ENCODE measurements at regions not wholly inside any gene's neighbourhood (a gene's known extent, or its start where the extent isn't known, plus 50 kb on each side); places are given as distances from the start of the nearest gene placed in this dataset.

GRCh38 chr5:136679233-136679632 is 313.9 kb upstream of the TRPC7 start:
- Histone ChIP-seq H3K79me1 (replicated peaks; ENCODE audit: low read length, poor library complexity, severe bottlenecking) (no peaks in the 10 kb centered on the region), H3K4me1 (ENCODE audit: control insufficient read depth, insufficient read depth, low read depth, low read length) (no peaks in the 10 kb centered on the region), H3K27me3 (ENCODE audit: control insufficient read depth in 1 of 2, insufficient read depth in 1 of 2, low read length in 2 of 2) (no peaks in the 10 kb centered on the region), H3K36me3 (ENCODE audit: control insufficient read depth in 1 of 2, insufficient read depth in 2 of 2, low read depth in 1 of 2, low read length in 2 of 2) (no peaks in the 10 kb centered on the region), H2BK15ac (ENCODE audit: low read depth, poor library complexity, severe bottlenecking) (no peak overlapping the region), H3K4me3 (ENCODE audit: insufficient read depth in 1 of 2, low read depth in 1 of 2, low read length in 2 of 2) (no peak overlapping the region), H3K9me3 (ENCODE audit: control insufficient read depth, low read length) (no peaks in the 10 kb centered on the region), H4K91ac (ENCODE audit: low read length) (no peak overlapping the region), H2BK5ac (ENCODE audit: low read depth, low read length, poor library complexity, severe bottlenecking) (no peak overlapping the region), H4K8ac (ENCODE audit: low read length) (no peak overlapping the region), H2BK120ac (ENCODE audit: low read depth, low read length) (no peak overlapping the region), H2BK12ac (ENCODE audit: low read length in 2 of 2) (no peak overlapping the region), H3K4me2 (ENCODE audit: low read length, poor library complexity, severe bottlenecking) (no peak overlapping the region), H2AK5ac (ENCODE audit: low read length, severe bottlenecking) (no peak overlapping the region), H3K9ac (ENCODE audit: low read length) (no peak overlapping the region), H3K23ac (ENCODE audit: low read length in 2 of 2) (no peak overlapping the region), H3K27ac (ENCODE audit: low read length, poor library complexity, severe bottlenecking) (no peak overlapping the region), H3K18ac (ENCODE audit: low read depth in 1 of 2, low read length in 2 of 2) (no peak overlapping the region), H3K4ac (ENCODE audit: low read depth in 1 of 2, low read length in 2 of 2) (no peak overlapping the region), H3K14ac (ENCODE audit: low read length in 2 of 2) (no peak overlapping the region), H2AFZ (ENCODE audit: low read depth, low read length) (no peak overlapping the region)
- no peak for DNase-seq
- WGBS: 78% methylated on average over 9 of the region's 9 CpGs

GRCh38 chr5:136677217-136677616 is 311.9 kb upstream of the TRPC7 start:
- Histone ChIP-seq H3K79me1 (replicated peaks; ENCODE audit: low read length, poor library complexity, severe bottlenecking) (no peaks in the 10 kb centered on the region), H3K27me3 (ENCODE audit: control insufficient read depth in 1 of 2, insufficient read depth in 1 of 2, low read length in 2 of 2) (no peaks in the 10 kb centered on the region), H3K4ac (ENCODE audit: low read depth in 1 of 2, low read length in 2 of 2) (no peak overlapping the region), H3K4me1 (ENCODE audit: control insufficient read depth, insufficient read depth, low read depth, low read length) (no peaks in the 10 kb centered on the region), H4K91ac (ENCODE audit: low read length) (no peak overlapping the region), H2BK120ac (ENCODE audit: low read depth, low read length) (no peak overlapping the region), H2AK5ac (ENCODE audit: low read length, severe bottlenecking) (no peak overlapping the region), H3K9me3 (ENCODE audit: control insufficient read depth, low read length) (no peaks in the 10 kb centered on the region), H3K18ac (ENCODE audit: low read depth in 1 of 2, low read length in 2 of 2) (no peak overlapping the region), H3K23ac (ENCODE audit: low read length in 2 of 2) (no peak overlapping the region), H2BK12ac (ENCODE audit: low read length in 2 of 2) (no peak overlapping the region), H3K36me3 (ENCODE audit: control insufficient read depth in 1 of 2, insufficient read depth in 2 of 2, low read depth in 1 of 2, low read length in 2 of 2) (no peaks in the 10 kb centered on the region), H3K14ac (ENCODE audit: low read length in 2 of 2) (no peak overlapping the region), H3K9ac (ENCODE audit: low read length) (no peak overlapping the region), H3K4me3 (ENCODE audit: insufficient read depth in 1 of 2, low read depth in 1 of 2, low read length in 2 of 2) (no peak overlapping the region), H3K27ac (ENCODE audit: low read length, poor library complexity, severe bottlenecking) (no peak overlapping the region), H2BK15ac (ENCODE audit: low read depth, poor library complexity, severe bottlenecking) (no peak overlapping the region), H2BK5ac (ENCODE audit: low read depth, low read length, poor library complexity, severe bottlenecking) (no peak overlapping the region), H3K4me2 (ENCODE audit: low read length, poor library complexity, severe bottlenecking) (no peak overlapping the region), H2AFZ (ENCODE audit: low read depth, low read length) (no peak overlapping the region), H4K8ac (ENCODE audit: low read length) (no peak overlapping the region)
- no CpG with 5 or more reads among the region's 3 CpGs for WGBS
- peak; percentile 72 for DNase-seq

- Histone ChIP-seq H3K79me1 (replicated peaks; ENCODE audit: low read length, poor library complexity, severe bottlenecking) (no peaks in the 10 kb centered on the region), H3K4me1 (ENCODE audit: control insufficient read depth, insufficient read depth, low read depth, low read length) (no peaks in the 10 kb centered on the region), H3K4me2 (ENCODE audit: low read length, poor library complexity, severe bottlenecking) (no peak overlapping the region), H3K27me3 (ENCODE audit: control insufficient read depth in 1 of 2, insufficient read depth in 1 of 2, low read length in 2 of 2) (no peaks in the 10 kb centered on the region), H2BK120ac (ENCODE audit: low read depth, low read length) (no peak overlapping the region), H4K8ac (ENCODE audit: low read length) (no peak overlapping the region), H3K4me3 (ENCODE audit: insufficient read depth in 1 of 2, low read depth in 1 of 2, low read length in 2 of 2) (no peak overlapping the region), H3K14ac (ENCODE audit: low read length in 2 of 2) (no peak overlapping the region), H3K18ac (ENCODE audit: low read depth in 1 of 2, low read length in 2 of 2) (no peak overlapping the region), H3K36me3 (ENCODE audit: control insufficient read depth in 1 of 2, insufficient read depth in 2 of 2, low read depth in 1 of 2, low read length in 2 of 2) (no peaks in the 10 kb centered on the region), H2BK12ac (ENCODE audit: low read length in 2 of 2) (no peak overlapping the region), H3K9ac (ENCODE audit: low read length) (no peak overlapping the region), H2AFZ (ENCODE audit: low read depth, low read length) (no peak overlapping the region), H2BK5ac (ENCODE audit: low read depth, low read length, poor library complexity, severe bottlenecking) (no peak overlapping the region), H3K23ac (ENCODE audit: low read length in 2 of 2) (no peak overlapping the region), H3K9me3 (ENCODE audit: control insufficient read depth, low read length) (no peaks in the 10 kb centered on the region), H2AK5ac (ENCODE audit: low read length, severe bottlenecking) (no peak overlapping the region), H4K91ac (ENCODE audit: low read length) (no peak overlapping the region), H3K27ac (ENCODE audit: low read length, poor library complexity, severe bottlenecking) (no peak overlapping the region), H2BK15ac (ENCODE audit: low read depth, poor library complexity, severe bottlenecking) (no peak overlapping the region), H3K4ac (ENCODE audit: low read depth in 1 of 2, low read length in 2 of 2) (peak overlapping the region in 1 of 2 experiments; percentile 9)
- DNase-seq: peak; percentile 30
- 74% methylated on average over 3 of the region's 3 CpGs for WGBS
Observed at GRCh38 chr5:136676685-136677084, 311.3 kb upstream of the TRPC7 start.

- Histone ChIP-seq H3K4me2 (ENCODE audit: low read length, poor library complexity, severe bottlenecking) (no peak overlapping the region), H3K9me3 (ENCODE audit: control insufficient read depth, low read length) (no peaks in the 10 kb centered on the region), H3K4me1 (ENCODE audit: control insufficient read depth, insufficient read depth, low read depth, low read length) (no peaks in the 10 kb centered on the region), H3K23ac (ENCODE audit: low read length in 2 of 2) (no peak overlapping the region), H2AFZ (ENCODE audit: low read depth, low read length) (no peak overlapping the region), H3K4ac (ENCODE audit: low read depth in 1 of 2, low read length in 2 of 2) (no peak overlapping the region), H2BK12ac (ENCODE audit: low read length in 2 of 2) (no peak overlapping the region), H3K4me3 (ENCODE audit: insufficient read depth in 1 of 2, low read depth in 1 of 2, low read length in 2 of 2) (no peak overlapping the region), H3K14ac (ENCODE audit: low read length in 2 of 2) (no peak overlapping the region), H3K9ac (ENCODE audit: low read length) (no peak overlapping the region), H3K27ac (ENCODE audit: low read length, poor library complexity, severe bottlenecking) (no peak overlapping the region), H3K79me1 (replicated peaks; ENCODE audit: low read length, poor library complexity, severe bottlenecking) (no peaks in the 10 kb centered on the region), H2AK5ac (ENCODE audit: low read length, severe bottlenecking) (no peak overlapping the region), H4K91ac (ENCODE audit: low read length) (no peak overlapping the region), H2BK120ac (ENCODE audit: low read depth, low read length) (no peak overlapping the region), H3K36me3 (ENCODE audit: control insufficient read depth in 1 of 2, insufficient read depth in 2 of 2, low read depth in 1 of 2, low read length in 2 of 2) (no peaks in the 10 kb centered on the region), H3K18ac (ENCODE audit: low read depth in 1 of 2, low read length in 2 of 2) (no peak overlapping the region), H4K8ac (ENCODE audit: low read length) (no peak overlapping the region), H3K27me3 (ENCODE audit: control insufficient read depth in 1 of 2, insufficient read depth in 1 of 2, low read length in 2 of 2) (no peaks in the 10 kb centered on the region), H2BK5ac (ENCODE audit: low read depth, low read length, poor library complexity, severe bottlenecking) (no peak overlapping the region), H2BK15ac (ENCODE audit: low read depth, poor library complexity, severe bottlenecking) (no peak overlapping the region)
- no peak for DNase-seq
Observed at GRCh38 chr5:136675769-136676168, 310.4 kb upstream of the TRPC7 start.
